ENCODE measurements at regions not wholly inside any gene's neighbourhood (a gene's known extent, or its start where the extent isn't known, plus 50 kb on each side); places are given as distances from the start of the nearest gene placed in this dataset.
"Not testable (repeated sequence)": the region's sequence is repeated elsewhere in the genome, so short reads cannot be mapped to it uniquely, and the experiment has no call there.

- TF ChIP-seq CTCF (IDR thresholded peaks at IDR 0.05; ENCODE audit: borderline replicate concordance, extremely low read depth, low read length, poor library complexity, severe bottlenecking); EZH2 (IDR thresholded peaks at IDR 0.05; ENCODE audit: borderline replicate concordance, low read depth, low read length, severe bottlenecking): not testable (repeated sequence)
Observed at GRCh38 chr4:123243220-123243619, 153.4 kb upstream of the SPRY1 start.
